Erythroblast (primary cell): ENCODE measurements at regions not wholly inside any gene's neighbourhood (a gene's known extent, or its start where the extent isn't known, plus 50 kb on each side); places are given as distances from the start of the nearest gene placed in this dataset.

Experiments used
- GATA1 ChIP-seq: IDR thresholded peaks from 2 replicates; pipeline ENCODE4 v1.6.1; 2011; ENCODE audit warnings: low read depth, mild to moderate bottlenecking, control low read depth, low read length, moderate library complexity
- POLR2A ChIP-seq: IDR thresholded peaks from 2 replicates; pipeline ENCODE4 v1.6.1; 2011; ENCODE audit warnings: mild to moderate bottlenecking, low read length

- TF ChIP-seq POLR2A (no peak), GATA1 (no peak)
Measured at GRCh38 chr2:21262426-21262940, 138.7 kb downstream of the TDRD15 start.
